Neural progenitor cell (in vitro differentiated cells): ENCODE measurements at regions not wholly inside any gene's neighbourhood (a gene's known extent, or its start where the extent isn't known, plus 50 kb on each side); places are given as distances from the start of the nearest gene placed in this dataset.

Experiments used
- CTCF ChIP-seq: fragments of 200-600 bp; sonication (generic); IDR thresholded peaks from 2 replicates; pipeline ENCODE4 v1.5.1; 2017; ENCODE audit warnings: antibody characterized with exemption, mild to moderate bottlenecking
- EZH2 ChIP-seq: fragments of 200-600 bp; sonication (generic); IDR thresholded peaks from 2 replicates; pipeline ENCODE4 v1.6.1; 2017; ENCODE audit warnings: antibody characterized with exemption, mild to moderate bottlenecking, moderate library complexity

GRCh38 chr2:48257456-48257855, 57.0 kb upstream of the FOXN2 start:
- no peak for TF ChIP-seq EZH2
- TF ChIP-seq CTCF = no peak
